ENCODE measurements at regions not wholly inside any gene's neighbourhood (a gene's known extent, or its start where the extent isn't known, plus 50 kb on each side); places are given as distances from the start of the nearest gene placed in this dataset.

DNA sequence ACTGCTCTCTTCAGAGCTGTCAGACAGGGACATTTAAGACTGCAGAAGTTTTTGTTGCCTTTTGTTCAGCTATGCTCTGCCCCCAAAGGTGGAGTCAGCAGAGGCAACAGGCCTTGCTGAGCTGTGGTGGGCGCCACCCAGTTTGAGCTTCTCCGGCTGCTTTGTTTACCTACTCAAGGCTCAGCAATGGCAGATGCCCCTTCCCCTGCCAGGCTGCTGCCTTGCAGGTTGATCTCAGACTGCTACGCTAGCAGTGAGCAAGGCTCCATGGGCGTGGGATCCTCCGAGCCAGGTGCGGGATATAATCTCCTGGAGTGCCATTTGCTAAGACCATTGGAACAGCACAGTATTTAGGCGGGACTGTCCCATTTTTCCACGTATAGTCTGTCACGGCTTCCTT, 371.4 kb upstream of the AMOT start:
- Histone ChIP-seq H3K9me3 (ENCODE audit: low read length) (no peaks in the 10 kb centered on the region), H4K20me1 (ENCODE audit: insufficient read depth, low read length) (no peaks in the 10 kb centered on the region), H2AFZ (ENCODE audit: low read length) (no peak overlapping the region), H3K4me2 (ENCODE audit: low read depth, low read length) (no peak overlapping the region), H3K79me2 (ENCODE audit: insufficient read depth, low read length) (no peaks in the 10 kb centered on the region), H3K4me1 (ENCODE audit: insufficient read depth, low read length) (no peaks in the 10 kb centered on the region), H3K4me3 (replicated peaks in 1 of 3; ENCODE audit: insufficient read depth in 1 of 3, low read depth in 2 of 3, low read length in 3 of 3) (no peak overlapping the region), H3K27ac (ENCODE audit: extremely low read length, insufficient read depth, low read length) (no peak overlapping the region), H3K9ac (ENCODE audit: insufficient read depth, low read depth, low read length) (no peak overlapping the region), H3K27me3 (ENCODE audit: control insufficient read depth in 1 of 2, insufficient read depth in 2 of 2, low read length in 2 of 2) (no peaks in the 10 kb centered on the region), H3K36me3 (replicated peaks in 1 of 2; ENCODE audit: control insufficient read depth in 1 of 2, insufficient read depth in 2 of 2, low read length in 2 of 2) (no peaks in the 10 kb centered on the region)
- TF ChIP-seq KAT8 (CRISPR knock-in tag; IDR thresholded peaks at IDR 0.05) = no peak
- no peak for TF ChIP-seq ZNF460 (CRISPR knock-in tag; IDR thresholded peaks at IDR 0.05; ENCODE audit: borderline replicate concordance)
- TF ChIP-seq HHEX (CRISPR knock-in tag; IDR thresholded peaks at IDR 0.05) = no peak
- TF ChIP-seq ZXDC (CRISPR knock-in tag; IDR thresholded peaks at IDR 0.05) = no peak
- TF ChIP-seq SIN3B (IDR thresholded peaks at IDR 0.05; ENCODE audit: low read length) = no peak
- no peak for TF ChIP-seq CREBL2 (CRISPR knock-in tag; IDR thresholded peaks at IDR 0.05; ENCODE audit: borderline replicate concordance)
- no peak for TF ChIP-seq GTF3A (CRISPR knock-in tag; conservative IDR thresholded peaks at IDR 0.05)
- TF ChIP-seq, protein P1, sequence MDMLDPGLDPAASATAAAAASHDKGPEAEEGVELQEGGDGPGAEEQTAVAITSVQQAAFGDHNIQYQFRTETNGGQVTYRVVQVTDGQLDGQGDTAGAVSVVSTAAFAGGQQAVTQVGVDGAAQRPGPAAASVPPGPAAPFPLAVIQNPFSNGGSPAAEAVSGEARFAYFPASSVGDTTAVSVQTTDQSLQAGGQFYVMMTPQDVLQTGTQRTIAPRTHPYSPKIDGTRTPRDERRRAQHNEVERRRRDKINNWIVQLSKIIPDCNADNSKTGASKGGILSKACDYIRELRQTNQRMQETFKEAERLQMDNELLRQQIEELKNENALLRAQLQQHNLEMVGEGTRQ (IDR thresholded peaks at IDR 0.05; ENCODE audit: low read depth, low read length) = no peak
- TF ChIP-seq, protein P1 (CRISPR knock-in tag; IDR thresholded peaks at IDR 0.05; ENCODE audit: borderline replicate concordance) = no peak
- TF ChIP-seq, protein P2, sequence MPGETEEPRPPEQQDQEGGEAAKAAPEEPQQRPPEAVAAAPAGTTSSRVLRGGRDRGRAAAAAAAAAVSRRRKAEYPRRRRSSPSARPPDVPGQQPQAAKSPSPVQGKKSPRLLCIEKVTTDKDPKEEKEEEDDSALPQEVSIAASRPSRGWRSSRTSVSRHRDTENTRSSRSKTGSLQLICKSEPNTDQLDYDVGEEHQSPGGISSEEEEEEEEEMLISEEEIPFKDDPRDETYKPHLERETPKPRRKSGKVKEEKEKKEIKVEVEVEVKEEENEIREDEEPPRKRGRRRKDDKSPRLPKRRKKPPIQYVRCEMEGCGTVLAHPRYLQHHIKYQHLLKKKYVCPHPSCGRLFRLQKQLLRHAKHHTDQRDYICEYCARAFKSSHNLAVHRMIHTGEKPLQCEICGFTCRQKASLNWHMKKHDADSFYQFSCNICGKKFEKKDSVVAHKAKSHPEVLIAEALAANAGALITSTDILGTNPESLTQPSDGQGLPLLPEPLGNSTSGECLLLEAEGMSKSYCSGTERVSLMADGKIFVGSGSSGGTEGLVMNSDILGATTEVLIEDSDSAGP (CRISPR knock-in tag; IDR thresholded peaks at IDR 0.05; ENCODE audit: borderline replicate concordance) = no peak
- no peak for TF ChIP-seq DMAP1 (CRISPR knock-in tag; IDR thresholded peaks at IDR 0.05)
- no peak for TF ChIP-seq MBNL3 (CRISPR knock-in tag; conservative IDR thresholded peaks at IDR 0.05)
- no peak for TF ChIP-seq ZNF678 (CRISPR knock-in tag; IDR thresholded peaks at IDR 0.05)
- no peak for TF ChIP-seq ZBTB42 (CRISPR knock-in tag; IDR thresholded peaks at IDR 0.05)
- no peak for TF ChIP-seq GZF1 (CRISPR knock-in tag; IDR thresholded peaks at IDR 0.05)
- intact Hi-C loops (cut with micrococcal nuclease; ENCODE audit: unreplicated experiment) = no loop called here
- in situ Hi-C loops (cut with HindIII; ENCODE audit: extremely low pct_ligation_motif_present, low pct_unique_long_range_greater_than_20kb) = no loop called here
- ATAC-seq (no peak), DNase-seq (ENCODE audit: low spot score) (no peak), FAIRE-seq (no peak)
- POLR2A ChIA-PET = no interaction called here
- CTCF ChIA-PET (ENCODE audit: low intra/inter-chr PET ratio, low total read pairs) = no interaction called here
- BruUV-seq (replicated peaks) = no TSS peak
- 20% methylated on average over 1 of the region's 9 CpGs for WGBS (ENCODE audit: low lambda C conversion rate)
